NOMO-1 treated with DMSO at 0.1 percent for 48 hours (cell line): ENCODE measurements at regions not wholly inside any gene's neighbourhood (a gene's known extent, or its start where the extent isn't known, plus 50 kb on each side); places are given as distances from the start of the nearest gene placed in this dataset.
A peak's percentile ranks its signal among the peaks of the same experiment; 100 is the strongest.
"Not testable (repeated sequence)": the region's sequence is repeated elsewhere in the genome, so short reads cannot be mapped to it uniquely, and the experiment has no call there.

Experiments
- DNase-seq: peaks from one replicate; lab custom pipeline; 2025; ENCODE audit not compliant: unreplicated experiment; lab: John Stamatoyannopoulos, UW

GRCh38 chr9:1910269-1910811 is 104.8 kb upstream of the SMARCA2 start:
- no peak for DNase-seq

DNA sequence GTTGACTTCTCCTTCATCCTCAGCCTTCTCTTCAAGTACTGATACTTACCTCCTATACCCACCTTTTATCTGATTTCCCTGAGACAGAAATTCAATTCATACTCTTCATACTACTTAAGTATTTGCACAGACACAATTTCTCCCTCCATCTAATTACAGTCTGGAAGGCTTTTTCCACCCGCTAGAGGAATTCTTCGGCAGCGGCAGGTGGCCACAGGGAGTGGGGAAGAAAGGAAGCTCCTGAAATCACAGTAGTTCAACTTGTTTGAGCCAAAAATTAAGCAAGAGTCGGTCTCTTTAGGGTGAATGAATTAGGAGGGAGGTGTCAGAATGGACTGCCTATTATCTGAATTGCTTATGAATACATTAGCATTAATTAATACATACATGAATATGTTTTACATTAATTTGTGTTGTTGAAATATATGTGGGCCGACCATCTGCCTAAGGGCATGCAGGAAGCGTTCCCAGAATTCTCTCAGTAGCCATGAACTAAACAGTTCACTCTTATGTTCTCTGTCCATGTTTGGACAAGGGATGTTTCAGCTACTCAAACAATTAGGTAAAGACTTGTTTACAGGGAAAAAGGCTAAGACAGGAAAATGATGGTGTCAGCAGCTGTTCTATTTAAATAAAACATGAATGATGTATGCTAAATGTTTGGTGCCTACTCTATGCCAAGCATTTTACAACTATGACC is 101.4 kb upstream of the SMARCA2 start:
- no peak for DNase-seq

- DNase-seq, result no peak
Observed at GRCh38 chr9:1916095-1916494, 99.1 kb upstream of the SMARCA2 start.

DNA sequence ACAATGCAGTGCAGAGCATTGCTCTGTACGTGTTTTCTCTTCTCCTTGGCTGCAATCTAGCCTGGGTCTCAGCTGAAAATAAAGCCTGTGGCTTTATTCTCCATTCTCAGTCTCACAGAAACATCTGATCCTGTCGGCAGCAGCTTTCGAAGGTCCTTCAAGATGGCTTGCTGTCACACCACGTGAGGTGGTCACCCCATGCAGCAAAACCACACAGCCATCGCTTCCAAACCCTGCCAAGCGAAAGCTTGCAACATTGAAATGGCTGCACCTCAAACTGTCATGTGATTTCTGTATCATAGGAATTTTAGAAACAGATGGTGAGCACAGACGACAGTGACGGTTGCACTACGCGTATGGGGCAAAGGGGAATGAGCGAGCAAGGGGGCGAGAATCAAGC is 98.5 kb upstream of the SMARCA2 start:
- peak; percentile 3 for DNase-seq

GRCh38 chr9:1917396-1917935 is 97.7 kb upstream of the SMARCA2 start:
- no peak for DNase-seq

DNA sequence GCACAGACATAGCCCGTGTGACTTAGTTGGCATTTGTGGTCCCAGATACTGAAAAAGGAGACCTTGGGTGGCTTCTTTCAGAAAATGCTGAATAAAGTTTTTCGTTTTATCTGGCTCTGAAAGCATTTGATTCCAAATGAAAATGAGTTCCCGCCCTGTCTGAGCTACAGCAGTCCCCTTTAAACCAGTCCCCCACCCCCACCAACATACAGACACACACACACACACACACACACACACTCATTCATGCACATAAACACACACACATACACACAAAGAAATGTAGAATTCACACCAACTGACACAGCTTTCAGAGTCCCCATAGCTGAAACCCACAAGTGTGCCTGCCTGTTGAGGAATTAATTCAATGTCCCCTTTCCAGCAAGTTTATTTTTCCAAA is 97.0 kb upstream of the SMARCA2 start:
- DNase-seq, result no peak

- no peak for DNase-seq
Observed at GRCh38 chr9:1918622-1919021, 96.5 kb upstream of the SMARCA2 start.

DNA sequence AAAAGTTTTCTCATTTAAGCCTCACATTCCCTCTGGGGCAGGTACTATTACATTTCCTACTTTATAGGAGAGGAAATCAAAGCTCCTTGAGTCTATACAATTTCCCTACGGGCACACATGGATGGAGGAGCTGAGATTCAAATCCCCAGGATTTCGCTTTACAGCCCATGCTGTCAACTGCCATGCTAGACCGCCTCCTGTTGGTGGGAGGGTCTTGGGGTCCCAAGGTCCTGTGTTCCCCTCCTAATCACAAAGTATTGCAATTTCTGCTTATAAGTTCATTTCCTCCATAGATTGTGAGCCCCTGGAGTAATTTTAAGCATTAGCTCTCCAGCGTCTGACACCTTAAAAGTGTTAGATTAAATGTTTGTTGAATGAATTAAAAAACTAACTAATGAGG is 95.9 kb upstream of the SMARCA2 start:
- no peak for DNase-seq

GRCh38 chr9:1920386-1920785 is 94.8 kb upstream of the SMARCA2 start:
- no peak for DNase-seq

- no peak for DNase-seq
Observed at GRCh38 chr9:1922026-1922425, 93.1 kb upstream of the SMARCA2 start.

DNA sequence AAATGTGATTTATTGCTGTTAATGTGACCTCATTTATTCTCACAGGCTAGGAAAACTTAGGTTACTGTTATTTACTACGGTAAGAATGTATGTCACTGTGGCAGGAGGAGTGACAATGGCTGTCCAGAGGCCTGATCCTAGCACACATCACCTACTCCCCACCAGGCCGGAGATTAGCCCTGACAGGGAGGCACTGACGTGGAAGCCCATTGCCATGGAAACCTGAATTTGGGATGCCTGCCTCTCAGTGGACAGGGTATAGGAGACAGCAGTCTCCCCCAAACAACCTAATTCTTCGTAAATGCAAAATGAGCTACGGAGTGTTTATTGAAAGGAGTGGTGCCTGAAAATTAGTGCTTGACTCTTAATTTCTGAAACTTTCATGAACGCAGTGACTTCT is 87.6 kb upstream of the SMARCA2 start:
- DNase-seq, result no peak

GRCh38 chr9:1929134-1929533 is 86.0 kb upstream of the SMARCA2 start:
- no peak for DNase-seq

DNA sequence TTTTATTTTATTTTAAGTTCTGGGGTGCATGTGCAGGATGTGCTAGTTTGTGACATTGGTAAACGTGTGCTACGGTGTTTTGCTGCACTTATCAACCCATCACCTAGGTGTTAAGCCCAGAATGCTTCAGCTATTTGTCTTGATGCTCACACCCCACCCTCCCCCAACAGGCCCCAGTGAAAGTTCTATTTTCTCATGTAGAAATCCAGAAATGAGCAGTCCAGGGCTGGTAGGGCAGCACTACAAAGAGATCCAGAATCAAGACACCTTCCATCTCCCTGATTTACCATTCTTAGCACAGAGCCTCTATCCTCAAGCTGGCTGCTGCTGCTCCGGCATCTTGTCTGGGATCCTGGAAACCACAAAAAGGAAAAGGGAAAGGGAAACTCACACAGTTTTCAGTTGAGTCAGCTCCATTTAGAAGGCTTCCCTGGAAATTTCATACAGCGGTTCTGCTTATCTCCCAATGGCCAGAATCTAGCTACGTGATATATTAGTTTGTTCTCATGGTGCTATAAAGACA is 85.4 kb upstream of the SMARCA2 start:
- DNase-seq, result no peak

GRCh38 chr9:1930245-1930736 is 84.9 kb upstream of the SMARCA2 start:
- DNase-seq, result not testable (repeated sequence)

DNA sequence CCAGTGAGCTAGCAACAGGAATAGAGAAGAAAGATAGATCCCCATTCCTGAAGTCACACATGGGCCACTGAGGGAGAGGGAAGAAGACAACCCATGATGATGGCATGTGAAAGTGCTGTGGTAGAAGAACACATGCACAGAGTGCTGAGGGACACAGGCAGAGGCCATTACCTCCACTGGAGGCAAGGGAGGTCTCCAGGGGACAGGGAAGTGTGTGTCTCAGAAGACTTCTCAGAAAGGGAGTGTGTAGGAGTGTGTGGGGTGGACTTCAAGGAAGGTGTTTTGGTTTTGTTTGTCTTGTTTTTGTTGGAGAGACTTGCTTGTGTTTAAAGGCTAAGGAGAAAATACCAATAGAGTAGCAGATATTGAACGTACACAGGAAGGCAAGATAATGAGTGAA is 77.0 kb upstream of the SMARCA2 start:
- no peak for DNase-seq

DNA sequence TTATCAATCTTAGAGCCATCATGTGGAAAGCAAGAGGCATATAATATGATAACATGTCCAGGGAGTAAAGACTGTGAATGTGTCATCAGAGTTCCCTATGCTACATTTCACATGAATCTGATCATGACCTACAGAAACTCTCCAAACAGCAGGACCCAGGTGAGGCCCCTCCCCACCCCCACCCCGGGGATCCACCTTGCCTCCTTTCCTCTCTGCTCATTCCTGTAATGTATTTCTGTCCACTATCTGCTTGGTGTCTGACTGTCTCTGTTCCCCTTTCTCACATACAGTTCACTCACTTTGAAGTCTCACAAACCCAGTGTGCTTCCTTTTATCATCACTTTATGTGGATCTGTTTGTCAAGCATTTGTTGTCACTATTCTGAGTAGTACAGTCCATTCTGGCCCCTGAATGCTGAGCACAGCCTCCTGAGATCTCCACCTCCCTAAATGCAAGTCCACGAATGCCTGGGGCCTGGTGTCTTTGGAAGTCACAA is 76.4 kb upstream of the SMARCA2 start:
- DNase-seq, result no peak

GRCh38 chr9:1939466-1939865 is 75.7 kb upstream of the SMARCA2 start:
- DNase-seq, result peak; percentile 13

- DNase-seq, result no peak
Observed at GRCh38 chr9:1939926-1940368, 75.2 kb upstream of the SMARCA2 start.

DNA sequence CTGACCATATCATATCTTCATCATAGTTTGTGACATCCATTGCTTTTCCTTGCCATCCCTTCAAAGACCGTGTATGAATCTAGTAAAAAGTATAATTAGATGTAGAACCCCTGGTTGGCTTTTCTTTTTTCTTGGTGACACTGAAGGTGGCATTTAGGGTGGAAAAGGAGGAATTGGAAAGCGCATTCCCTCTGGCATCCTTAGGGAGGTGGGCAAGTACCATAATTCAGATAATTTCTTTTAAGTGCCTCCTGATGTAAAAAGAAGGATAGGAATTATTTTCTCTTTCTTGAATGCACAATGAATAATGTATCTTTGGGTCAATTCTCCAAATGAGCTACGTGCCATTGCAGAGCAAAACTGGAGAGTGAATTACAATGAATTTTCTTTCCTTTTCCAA is 73.2 kb upstream of the SMARCA2 start:
- DNase-seq, result no peak

- DNase-seq, result no peak
Observed at GRCh38 chr9:1946526-1947283, 68.4 kb upstream of the SMARCA2 start.

- no peak for DNase-seq
Observed at GRCh38 chr9:1947438-1947837, 67.7 kb upstream of the SMARCA2 start.
